Keratinocyte (primary cell): ENCODE measurements at regions not wholly inside any gene's neighbourhood (a gene's known extent, or its start where the extent isn't known, plus 50 kb on each side); places are given as distances from the start of the nearest gene placed in this dataset.

Experiments used
- DNase-seq: peaks from one replicate; pipeline ENCODE4 v3.0.0-alpha.2; 2011; ENCODE audit warnings: low read depth, missing footprints, low spot score
- FAIRE-seq: peaks from 2 replicates; lab custom pipeline; 2011; peaks lifted over from hg19 to GRCh38; lab: Jason Lieb, UNC
- H2AFZ ChIP-seq: 2 replicates; pipeline ENCODE4 v1.6.0; 2012; ENCODE audit warnings: low read length, control low read depth, inconsistent platforms; ENCODE audit not compliant: control insufficient read depth
- H3K27ac ChIP-seq: 2 replicates; pipeline ENCODE4 v1.5.1; 2011; ENCODE audit warnings: low read length; ENCODE audit not compliant: control insufficient read depth, insufficient read depth
- H3K27me3 ChIP-seq: 3 replicates; pipeline ENCODE4 v1.6.0; 2011; ENCODE audit warnings: low read length; ENCODE audit not compliant: control insufficient read depth, insufficient read depth; ENCODE audit errors: extremely low read depth
- H3K36me3 ChIP-seq, 2 experiments: 2 replicates in 1 of 2; 3 replicates in 1 of 2; pipeline ENCODE4 v1.5.1; 2011; ENCODE audit warnings: low read length in 2 of 2, mild to moderate bottlenecking in 1 of 2; ENCODE audit not compliant: control insufficient read depth in 2 of 2, insufficient read depth in 2 of 2; ENCODE audit errors: extremely low read depth in 1 of 2
- H3K4me1 ChIP-seq: 3 replicates; pipeline ENCODE4 v1.5.1; 2011; ENCODE audit warnings: low read length; ENCODE audit not compliant: control insufficient read depth, insufficient read depth; ENCODE audit errors: extremely low read depth
- H3K4me2 ChIP-seq: 3 replicates; pipeline ENCODE4 v1.6.0; 2011; ENCODE audit warnings: low read depth, low read length; ENCODE audit not compliant: control insufficient read depth, insufficient read depth; ENCODE audit errors: extremely low read depth
- H3K4me3 ChIP-seq, 3 experiments: fragments of 200-600 bp in 1 of 3; sonication (generic) in 1 of 3; 2 replicates in 2 of 3; 3 replicates in 1 of 3; pipeline ENCODE4 v1.5.1; 2011 to 2016; ENCODE audit warnings: low read length in 3 of 3, mild to moderate bottlenecking in 3 of 3, control low read depth in 2 of 3, inconsistent platforms in 1 of 3, low read depth in 1 of 3, mixed read lengths in 1 of 3, mixed run types in 1 of 3, moderate library complexity in 1 of 3; ENCODE audit not compliant: control insufficient read depth in 2 of 3, insufficient read depth in 2 of 3; ENCODE audit errors: extremely low read depth in 1 of 3
- H3K79me2 ChIP-seq: 2 replicates; pipeline ENCODE4 v1.6.0; 2012; ENCODE audit warnings: low read length; ENCODE audit not compliant: control insufficient read depth, insufficient read depth
- H3K9ac ChIP-seq: 3 replicates; pipeline ENCODE4 v1.6.0; 2011; ENCODE audit warnings: low read length; ENCODE audit not compliant: control insufficient read depth, insufficient read depth; ENCODE audit errors: extremely low read depth
- H3K9me1 ChIP-seq: 3 replicates; pipeline ENCODE4 v1.6.0; 2011; ENCODE audit warnings: low read length; ENCODE audit not compliant: control insufficient read depth, insufficient read depth; ENCODE audit errors: extremely low read depth
- H3K9me3 ChIP-seq: 2 replicates; pipeline ENCODE4 v1.5.1; 2012; ENCODE audit warnings: low read depth, low read length; ENCODE audit not compliant: control insufficient read depth
- H4K20me1 ChIP-seq: 3 replicates; pipeline ENCODE4 v1.6.0; 2011; ENCODE audit warnings: low read length; ENCODE audit not compliant: control insufficient read depth, insufficient read depth; ENCODE audit errors: extremely low read depth
- CTCF ChIP-seq, 3 experiments: IDR thresholded peaks in 1 of 3; conservative IDR thresholded peaks in 1 of 3; optimal IDR thresholded peaks in 1 of 3; 2 replicates in 2 of 3; 3 replicates in 1 of 3; pipeline versions ENCODE3 to v1.5.1; 2011; ENCODE audit warnings: low read length in 3 of 3, mild to moderate bottlenecking in 3 of 3, moderate library complexity in 2 of 3, control low read depth in 1 of 3, inconsistent platforms in 1 of 3; ENCODE audit not compliant: insufficient read depth in 2 of 3; ENCODE audit errors: extremely low read depth in 1 of 3
- EZH2 ChIP-seq: IDR thresholded peaks from one replicate; pipeline ENCODE4 v1.6.1; 2012; ENCODE audit warnings: inconsistent platforms, mild to moderate bottlenecking, low read length, moderate library complexity
- dilution Hi-C: fragments of 300-500 bp; cut with MboI; formaldehyde crosslinking; loops from one replicate; pipeline ENCODE4 v1.7.0; 2020; ENCODE audit warnings: low sequenced_read_pairs; ENCODE audit not compliant: extremely low pct_ligation_motif_present

- Histone ChIP-seq H3K4me3 (no peak overlapping the region), H3K36me3 (no peaks in the 10 kb centered on the region), H3K9me1 (no peaks in the 10 kb centered on the region), H3K9me3 (no peaks in the 10 kb centered on the region), H3K27ac (no peak overlapping the region), H3K4me2 (no peak overlapping the region), H3K4me1 (no peaks in the 10 kb centered on the region), H2AFZ (no peak overlapping the region), H4K20me1 (no peaks in the 10 kb centered on the region), H3K9ac (no peak overlapping the region), H3K27me3 (no peaks in the 10 kb centered on the region), H3K79me2 (no peaks in the 10 kb centered on the region)
- dilution Hi-C loops, result no loop called here
- DNase-seq, result no peak
- FAIRE-seq, result no peak
- TF ChIP-seq EZH2 (no peak), CTCF (optimal IDR thresholded peaks at IDR 0.05 in 1 of 3, IDR thresholded peaks at IDR 0.05 in 1 of 3, conservative IDR thresholded peaks at IDR 0.05 in 1 of 3; ENCODE audit: extremely low read depth in 1 of 3, insufficient read depth in 2 of 3, low read length in 3 of 3) (no peak)
Measured at GRCh38 chr1:106843518-106843917, 213.0 kb upstream of the PRMT6 start.

DNA sequence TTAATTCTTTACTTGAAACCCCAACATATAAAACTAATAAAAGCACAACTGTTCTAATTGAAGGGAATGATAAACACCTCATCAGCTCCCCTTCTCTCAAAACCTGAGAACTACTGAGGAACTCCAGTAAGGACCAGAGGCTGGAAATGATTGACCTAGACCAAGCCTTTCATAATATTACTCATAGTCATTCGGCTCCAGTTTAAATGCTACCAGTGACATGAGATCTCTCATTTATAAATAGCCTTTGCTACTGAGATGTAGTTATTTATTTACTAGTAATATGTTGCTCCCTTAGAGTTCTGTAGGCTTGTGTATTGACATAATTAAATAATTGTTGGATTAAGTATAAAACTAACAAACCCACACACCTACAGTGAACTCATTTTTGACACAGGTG lies 209.8 kb upstream of the PRMT6 start:
- TF ChIP-seq EZH2 (no peak), CTCF (optimal IDR thresholded peaks at IDR 0.05 in 1 of 3, IDR thresholded peaks at IDR 0.05 in 1 of 3, conservative IDR thresholded peaks at IDR 0.05 in 1 of 3; ENCODE audit: extremely low read depth in 1 of 3, insufficient read depth in 2 of 3, low read length in 3 of 3) (no peak)

More for the DNA sequence above, 209.8 kb upstream of the PRMT6 start:
- no peak overlapping the region for H3K4me2 ChIP-seq
- no peak overlapping the region for H3K4me3 ChIP-seq
- no peaks in the 10 kb centered on the region for H3K27me3 ChIP-seq
- no peaks in the 10 kb centered on the region for H3K9me3 ChIP-seq
- no peak for FAIRE-seq
- DNase-seq, result no peak
- no peak overlapping the region for H3K27ac ChIP-seq
- H2AFZ ChIP-seq, result no peak overlapping the region
- H3K9ac ChIP-seq, result no peak overlapping the region
- no peaks in the 10 kb centered on the region for H3K79me2 ChIP-seq
- no peaks in the 10 kb centered on the region for H3K36me3 ChIP-seq
- no peaks in the 10 kb centered on the region for H3K9me1 ChIP-seq
- no peaks in the 10 kb centered on the region for H3K4me1 ChIP-seq
- dilution Hi-C loops, result no loop called here
- no peaks in the 10 kb centered on the region for H4K20me1 ChIP-seq
